HCT116 (cell line): ENCODE measurements at regions not wholly inside any gene's neighbourhood (a gene's known extent, or its start where the extent isn't known, plus 50 kb on each side); places are given as distances from the start of the nearest gene placed in this dataset.
A peak's percentile ranks its signal among the peaks of the same experiment; 100 is the strongest.

Experiments
- ATAC-seq: fragments of 200-7000 bp; cut with Tn5 transposase; 2 replicates; pipeline ENCODE4 v1.9.1; 2020; ENCODE audit warnings: mild to moderate bottlenecking, moderate library complexity
- BruUV-seq: library from RNA; stranded (reverse); fragments of 400-500 nt; replicated peaks from 2 replicates; lab custom pipeline; 2021; lab: Mats Ljungman, UMichigan
- CTCF ChIA-PET: fragments of 300-600 bp; sonication (Branson Sonifier 250); formaldehyde crosslinking; loops from one replicate; lab custom pipeline; 2021; ENCODE audit warnings: antibody characterized with exemption; lab: Charles Lee
- POLR2A ChIA-PET: fragments of 300-600, 350-600 bp; sonication (Branson Sonifier 250); formaldehyde crosslinking; loops from one replicate; lab custom pipeline; 2021; ENCODE audit warnings: antibody characterized with exemption; lab: Charles Lee
- RAD21 ChIA-PET, 2 experiments: fragments of 300-600 bp; sonication (Branson Sonifier 250); formaldehyde crosslinking; loops; one replicate each; lab custom pipeline; 2023; ENCODE audit warnings: low total read pairs in 2 of 2; ENCODE audit not compliant: uncharacterized antibody in 2 of 2, unreplicated experiment in 2 of 2, low non-redundant PET in 1 of 2; lab: Charles Lee
- DNase-seq: peaks from one replicate; pipeline ENCODE4 v3.0.0-alpha.2; 2010; ENCODE audit warnings: low read depth, low spot score
- H2AFZ ChIP-seq: fragments of 200-600 bp; shearing (Covaris generic), sonication (generic); 2 replicates; pipeline ENCODE4 v1.6.1; 2017; ENCODE audit warnings: low read depth, mixed run types, mixed read lengths, antibody characterized with exemption, low read length; ENCODE audit not compliant: poor library complexity, severe bottlenecking
- H3K27ac ChIP-seq: 2 replicates; pipeline ENCODE4 v1.5.1; 2012; ENCODE audit warnings: low read depth, low read length
- H3K27me3 ChIP-seq: fragments of 200-600 bp; sonication (generic); 2 replicates; pipeline ENCODE4 v1.6.1; 2016; ENCODE audit warnings: mixed run types, low read length, mixed read lengths; ENCODE audit not compliant: insufficient read depth
- H3K36me3 ChIP-seq, 2 experiments: fragments of 200-500 bp in 1 of 2; fragments of 200-600 bp in 1 of 2; sonication (Bioruptor generic) in 1 of 2; sonication (generic) in 1 of 2; 2 replicates each; pipeline versions ENCODE4 v1.5.1 to v1.6.1; 2014 to 2016; ENCODE audit warnings: low read length in 2 of 2, inconsistent platforms in 1 of 2, mixed read lengths in 1 of 2, mixed run types in 1 of 2; ENCODE audit not compliant: insufficient read depth in 2 of 2, control insufficient read depth in 1 of 2
- H3K4me1 ChIP-seq, 2 experiments: fragments of 200-600 bp in 1 of 2; sonication (generic) in 1 of 2; 2 replicates each; pipeline versions ENCODE4 v1.5.1 to v1.6.1; 2012 to 2017; ENCODE audit warnings: low read length in 2 of 2, inconsistent platforms in 1 of 2, mild to moderate bottlenecking in 1 of 2, mixed read lengths in 1 of 2, mixed run types in 1 of 2, moderate library complexity in 1 of 2; ENCODE audit not compliant: insufficient read depth in 2 of 2, control insufficient read depth in 1 of 2
- H3K4me2 ChIP-seq: fragments of 200-600 bp; sonication (generic); 2 replicates; pipeline ENCODE4 v1.6.1; 2017; ENCODE audit warnings: mixed run types, low read length, mixed read lengths
- H3K4me3 ChIP-seq, 2 experiments: fragments of 200-600 bp in 1 of 2; sonication (generic) in 1 of 2; replicated peaks in 1 of 2; 2 replicates each; pipeline ENCODE4 v1.5.1; 2011 to 2016; ENCODE audit warnings: low read length in 2 of 2, control low read depth in 1 of 2, low read depth in 1 of 2, mild to moderate bottlenecking in 1 of 2, mixed read lengths in 1 of 2, mixed run types in 1 of 2
- H3K79me2 ChIP-seq: fragments of 200-600 bp; sonication (generic); 2 replicates; pipeline ENCODE4 v1.6.1; 2017; ENCODE audit warnings: mild to moderate bottlenecking, mixed run types, low read length, moderate library complexity, mixed read lengths; ENCODE audit not compliant: insufficient read depth
- H3K9ac ChIP-seq: fragments of 200-600 bp; sonication (generic); 2 replicates; pipeline ENCODE4 v1.6.1; 2016; ENCODE audit warnings: low read length, mixed read lengths
- H3K9me2 ChIP-seq: fragments of 200-600 bp; sonication (generic), shearing (Covaris generic); 2 replicates; pipeline ENCODE4 v1.6.1; 2017; ENCODE audit warnings: mixed run types, mild to moderate bottlenecking, moderate library complexity; ENCODE audit not compliant: insufficient read depth
- H3K9me3 ChIP-seq, 2 experiments: fragments of 200-500 bp in 1 of 2; fragments of 200-600 bp in 1 of 2; sonication (Bioruptor generic) in 1 of 2; sonication (generic) in 1 of 2; 2 replicates each; pipeline ENCODE4 v1.6.1; 2014 to 2017; ENCODE audit warnings: low read length in 2 of 2, mixed read lengths in 2 of 2, inconsistent platforms in 1 of 2, low read depth in 1 of 2, mild to moderate bottlenecking in 1 of 2, mixed run types in 1 of 2, moderate library complexity in 1 of 2; ENCODE audit not compliant: control insufficient read depth in 1 of 2, insufficient read depth in 1 of 2
- H4K20me1 ChIP-seq: fragments of 200-600 bp; sonication (generic), shearing (Covaris generic); 2 replicates; pipeline ENCODE4 v1.6.1; 2017; ENCODE audit warnings: mixed run types, mild to moderate bottlenecking, moderate library complexity; ENCODE audit not compliant: insufficient read depth
- ATF3 ChIP-seq: IDR thresholded peaks from 2 replicates; pipeline ENCODE4 v1.6.1; 2012
- CBX3 ChIP-seq: IDR thresholded peaks from 2 replicates; pipeline ENCODE4 v1.6.1; 2012; ENCODE audit warnings: low read depth
- CEBPB ChIP-seq: IDR thresholded peaks from 2 replicates; pipeline ENCODE4 v1.6.1; 2012; ENCODE audit warnings: low read depth
- EGR1 ChIP-seq: IDR thresholded peaks from 2 replicates; pipeline ENCODE4 v1.6.1; 2012; ENCODE audit warnings: low read depth
- ELF1 ChIP-seq: IDR thresholded peaks from 2 replicates; pipeline ENCODE4 v1.6.1; 2012; ENCODE audit warnings: low read depth, borderline replicate concordance
- EZH2 ChIP-seq: fragments of 200-600 bp; sonication (generic); IDR thresholded peaks from 2 replicates; pipeline ENCODE4 v1.6.1; 2017; ENCODE audit warnings: antibody characterized with exemption, mixed run types
- EZH2phosphoT487 ChIP-seq: fragments of 200-600 bp; IDR thresholded peaks from 2 replicates; pipeline ENCODE4 v1.6.1; 2018; ENCODE audit warnings: antibody characterized with exemption, borderline replicate concordance
- FOSL1 ChIP-seq: IDR thresholded peaks from 2 replicates; pipeline ENCODE4 v1.6.1; 2012; ENCODE audit warnings: low read depth
- JUND ChIP-seq: IDR thresholded peaks from 2 replicates; pipeline ENCODE4 v1.6.1; 2012
- MAX ChIP-seq: IDR thresholded peaks from 2 replicates; pipeline ENCODE4 v1.6.1; 2012
- POLR2A ChIP-seq: IDR thresholded peaks from 2 replicates; pipeline ENCODE4 v1.7.0; 2011; ENCODE audit warnings: borderline replicate concordance; ENCODE audit not compliant: insufficient read depth, insufficient read length; ENCODE audit errors: extremely low read depth
- POLR2AphosphoS5 ChIP-seq: IDR thresholded peaks from 2 replicates; pipeline ENCODE4 v1.6.1; 2011; ENCODE audit warnings: mild to moderate bottlenecking, low read depth, low read length, moderate library complexity
- RAD21 ChIP-seq: IDR thresholded peaks from 2 replicates; pipeline ENCODE4 v1.6.1; 2012; ENCODE audit warnings: low read depth, mild to moderate bottlenecking
- REST ChIP-seq: IDR thresholded peaks from 2 replicates; pipeline ENCODE4 v1.6.1; 2012; ENCODE audit warnings: low read depth
- SIN3A ChIP-seq: IDR thresholded peaks from 2 replicates; pipeline ENCODE4 v1.6.1; 2012; ENCODE audit warnings: low read depth
- SP1 ChIP-seq: IDR thresholded peaks from 2 replicates; pipeline ENCODE4 v1.6.1; 2012; ENCODE audit warnings: low read depth
- SRF ChIP-seq: IDR thresholded peaks from 2 replicates; pipeline ENCODE4 v1.6.1; 2012; ENCODE audit warnings: low read depth
- TCF7L2 ChIP-seq: IDR thresholded peaks from 2 replicates; pipeline ENCODE4 v1.7.0; 2011; ENCODE audit warnings: borderline replicate concordance, inconsistent platforms; ENCODE audit not compliant: insufficient read depth, insufficient read length; ENCODE audit errors: extremely low read depth
- YY1 ChIP-seq: IDR thresholded peaks from 2 replicates; pipeline ENCODE4 v1.6.1; 2011; ENCODE audit warnings: low read length, low read depth, moderate library complexity, mild to moderate bottlenecking; ENCODE audit not compliant: insufficient replicate concordance; ENCODE audit errors: extremely low read depth
- ZFX ChIP-seq: fragments of 450-650 bp; IDR thresholded peaks from 2 replicates; pipeline ENCODE4 v1.6.1; 2017
- ZNF274 ChIP-seq: fragments of 200-500 bp; sonication (Bioruptor generic); IDR thresholded peaks from 2 replicates; pipeline ENCODE4 v1.6.1; 2014; ENCODE audit warnings: mild to moderate bottlenecking, low read depth, low read length, inconsistent platforms
- intact Hi-C: fragments of 100-400 bp; cut with micrococcal nuclease; formaldehyde crosslinking; loops from 2 replicates; pipeline ENCODE4 v1.10.0; 2022
- TF ChIP-seq, protein P1 (sequence below): IDR thresholded peaks from 2 replicates; pipeline ENCODE4 v1.6.1; 2011; ENCODE audit warnings: mild to moderate bottlenecking, low read length, moderate library complexity; ENCODE audit not compliant: insufficient replicate concordance; ENCODE audit errors: extremely low read depth

- no peaks in the 10 kb centered on the region for H3K36me3 ChIP-seq
- ChIA-PET POLR2A (no interaction called here), CTCF (interaction anchor here (0.9 kb wide), 1 partner anchor 49 kb away, joined by 3 read pairs; no protein-coding TSS in a partner anchor), RAD21 (no interaction called here)
- H3K4me1 ChIP-seq = peaks cover 0 to 12% of the 10 kb centered on the region in 2 experiments; a peak in 2 of 4 replicates
- H2AFZ ChIP-seq = no peak overlapping the region
- intact Hi-C loops = no loop called here
- no peaks in the 10 kb centered on the region for H3K27me3 ChIP-seq
- H3K9me3 ChIP-seq = no peaks in the 10 kb centered on the region
- no peaks in the 10 kb centered on the region for H4K20me1 ChIP-seq
- H3K9me2 ChIP-seq = no peaks in the 10 kb centered on the region
- H3K9ac ChIP-seq = no peak overlapping the region
- no peaks in the 10 kb centered on the region for H3K79me2 ChIP-seq
- H3K4me2 ChIP-seq = peak overlapping the region; percentile 62
- no peak overlapping the region for H3K27ac ChIP-seq
- ATAC-seq = peak; percentile 99
- DNase-seq = peak; percentile 60
- no TSS peak for BruUV-seq
- no peak overlapping the region for H3K4me3 ChIP-seq
- TF ChIP-seq EZH2phosphoT487 (no peak), YY1 (no peak), JUND (peak; percentile 88), CBX3 (peak; percentile 47; the same call in 1 of the 2 replicates), SRF (0 out of 2 replicates have a peak, but pooled peaks have one; percentile 46), MAX (peak; percentile 63), TCF7L2 (no peak), POLR2AphosphoS5 (no peak), POLR2A (no peak), ZFX (no peak), REST (no peak), RAD21 (no peak), ELF1 (no peak), SIN3A (peak; percentile 54), SP1 (peak; percentile 78), CEBPB (no peak), ATF3 (no peak), EZH2 (no peak), EGR1 (no peak), FOSL1 (peak; percentile 98), ZNF274 (no peak)
- TF ChIP-seq, protein P1, sequence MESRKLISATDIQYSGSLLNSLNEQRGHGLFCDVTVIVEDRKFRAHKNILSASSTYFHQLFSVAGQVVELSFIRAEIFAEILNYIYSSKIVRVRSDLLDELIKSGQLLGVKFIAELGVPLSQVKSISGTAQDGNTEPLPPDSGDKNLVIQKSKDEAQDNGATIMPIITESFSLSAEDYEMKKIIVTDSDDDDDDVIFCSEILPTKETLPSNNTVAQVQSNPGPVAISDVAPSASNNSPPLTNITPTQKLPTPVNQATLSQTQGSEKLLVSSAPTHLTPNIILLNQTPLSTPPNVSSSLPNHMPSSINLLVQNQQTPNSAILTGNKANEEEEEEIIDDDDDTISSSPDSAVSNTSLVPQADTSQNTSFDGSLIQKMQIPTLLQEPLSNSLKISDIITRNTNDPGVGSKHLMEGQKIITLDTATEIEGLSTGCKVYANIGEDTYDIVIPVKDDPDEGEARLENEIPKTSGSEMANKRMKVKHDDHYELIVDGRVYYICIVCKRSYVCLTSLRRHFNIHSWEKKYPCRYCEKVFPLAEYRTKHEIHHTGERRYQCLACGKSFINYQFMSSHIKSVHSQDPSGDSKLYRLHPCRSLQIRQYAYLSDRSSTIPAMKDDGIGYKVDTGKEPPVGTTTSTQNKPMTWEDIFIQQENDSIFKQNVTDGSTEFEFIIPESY = no peak
These were observed 74.6 kb downstream of the CAMK2N1 start for GRCh38 chr1:20411196-20411980.
